ENCODE measurements at regions not wholly inside any gene's neighbourhood (a gene's known extent, or its start where the extent isn't known, plus 50 kb on each side); places are given as distances from the start of the nearest gene placed in this dataset.

DNA sequence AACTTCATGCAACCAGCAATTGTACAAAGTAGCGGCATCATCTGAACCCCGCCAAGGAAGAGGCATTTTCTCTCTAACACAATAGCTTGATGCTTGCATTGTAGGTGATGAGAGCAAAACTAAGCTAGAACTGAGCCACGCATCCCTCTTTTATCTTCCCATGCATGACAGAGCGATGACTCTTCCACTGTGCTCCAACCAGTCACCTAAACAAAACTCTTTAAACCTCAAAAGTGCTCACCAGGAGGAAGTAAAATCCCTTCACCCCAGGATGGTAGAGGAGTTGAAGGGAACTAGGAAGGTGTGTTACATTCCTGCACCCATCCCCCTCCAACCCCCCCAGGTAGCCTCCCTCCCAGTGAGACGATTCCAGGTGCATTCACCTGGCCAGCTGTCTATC lies 59.7 kb upstream of the SALL3 start:
- intact Hi-C loops (cut with DNase I): no loop called here

DNA sequence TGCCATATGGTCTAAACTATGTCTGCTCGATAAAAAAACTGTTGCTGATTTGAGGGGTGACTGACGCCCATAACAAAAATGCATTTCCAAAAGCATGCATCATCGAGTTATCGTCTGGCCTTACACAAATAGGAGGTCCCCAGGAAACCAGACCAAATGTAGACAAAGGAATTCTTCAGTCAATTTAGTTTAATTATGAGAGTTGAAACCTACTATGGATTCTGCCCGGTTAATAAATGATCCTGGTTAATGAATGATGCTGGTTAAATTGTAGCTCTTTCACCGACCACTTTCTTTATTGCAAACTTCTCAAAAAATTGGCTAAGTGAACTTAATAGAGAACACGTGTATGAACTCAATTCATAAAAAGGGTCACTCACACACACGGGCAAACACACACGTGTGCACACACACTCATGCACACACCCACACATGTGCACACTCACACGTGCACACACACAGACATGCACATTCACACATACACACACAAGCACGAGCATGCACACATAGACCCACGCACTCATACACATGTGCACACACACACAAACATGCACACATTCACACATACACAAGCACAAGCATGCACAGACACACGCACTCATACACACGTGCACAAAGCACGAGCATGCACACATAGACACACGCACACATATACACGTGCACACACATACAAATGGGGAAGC lies 59.0 kb upstream of the SALL3 start:
- no peak for DNase-seq
- intact Hi-C loops (cut with DNase I): no loop called here

More for the DNA sequence above, 59.7 kb upstream of the SALL3 start:
- DNase-seq: no peak

DNA sequence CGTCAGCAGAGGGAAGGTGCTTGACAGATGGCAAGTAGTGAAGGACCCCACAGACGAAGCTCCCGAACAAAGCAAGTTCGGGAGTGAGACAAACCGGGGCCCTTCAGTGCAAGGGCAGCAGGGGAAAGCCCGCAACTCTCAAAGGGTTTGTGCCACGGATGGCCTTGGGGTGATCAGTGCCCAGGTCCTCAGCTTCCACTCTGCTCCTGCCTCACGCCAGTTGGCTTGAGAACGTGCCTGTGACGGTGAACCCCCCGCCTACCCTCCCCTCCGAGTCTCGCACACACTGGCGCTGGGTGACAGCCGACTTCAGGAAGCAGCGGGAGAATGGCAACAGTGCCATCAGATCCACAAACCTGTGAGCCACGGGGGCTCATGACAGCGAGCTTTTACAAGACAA lies 56.8 kb upstream of the SALL3 start:
- intact Hi-C loops (cut with DNase I): no loop called here

DNA sequence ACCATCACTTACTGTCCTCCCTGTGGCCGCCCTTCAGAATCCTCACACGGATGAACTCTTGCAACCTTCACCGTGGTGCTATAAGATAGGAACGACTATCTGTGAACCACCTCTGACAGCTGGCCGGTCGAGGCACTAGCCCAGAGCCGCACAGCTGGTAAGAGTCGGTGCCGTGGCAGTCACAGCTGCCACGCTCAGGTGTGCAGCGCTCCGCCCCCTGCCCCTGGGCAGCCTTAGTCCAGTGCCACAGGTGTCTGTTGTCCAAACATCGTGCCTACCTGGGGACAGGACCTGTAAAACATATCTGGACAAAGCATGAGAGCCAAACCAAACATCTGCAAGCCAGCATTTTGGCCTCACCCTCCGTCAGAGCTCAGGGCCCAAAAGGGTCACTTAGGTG lies 55.3 kb upstream of the SALL3 start:
- intact Hi-C loops (cut with DNase I): no loop called here
- peak in 1 of 10 donors; percentile 50 for DNase-seq

More for the DNA sequence above, 56.8 kb upstream of the SALL3 start:
- DNase-seq: no peak

GRCh38 chr18:78924786-78925540 lies 54.7 kb upstream of the SALL3 start:
- DNase-seq: peak in 1 of 10 donors; percentile 47
- intact Hi-C loops (cut with DNase I): no loop called here

DNA sequence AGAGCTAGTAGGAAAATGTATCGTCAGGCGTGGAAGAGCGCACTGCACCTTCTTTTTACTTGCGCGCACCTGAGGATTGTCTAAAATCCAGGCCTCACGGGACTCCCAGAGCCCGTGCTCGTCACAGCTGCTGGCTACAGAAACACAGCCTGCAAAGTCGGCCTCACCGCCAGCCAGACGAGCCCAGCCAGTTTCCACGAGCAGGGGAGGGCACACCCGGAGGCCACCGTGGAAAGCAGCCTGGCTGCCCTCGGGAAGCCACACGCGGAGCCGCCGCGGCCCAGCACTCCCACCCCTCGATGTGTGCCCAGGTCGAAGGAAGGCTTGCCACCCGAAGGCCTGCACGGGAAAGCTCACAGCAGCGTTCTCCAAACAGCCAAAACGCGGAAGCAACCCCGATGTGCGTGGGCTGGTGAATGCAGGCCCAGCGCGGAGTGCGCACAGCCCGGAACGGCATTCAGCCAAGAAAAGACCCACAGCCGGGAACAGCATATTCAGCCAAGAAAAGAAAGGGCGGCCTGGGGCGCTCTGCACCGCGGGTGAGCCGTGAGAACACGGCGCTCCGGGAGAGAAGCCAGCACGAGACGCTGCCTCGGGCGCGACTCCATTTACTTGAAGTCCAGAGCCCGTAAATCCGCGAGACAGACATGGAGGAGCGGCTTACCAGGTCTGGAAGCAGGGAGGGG lies 53.9 kb upstream of the SALL3 start:
- DNase-seq: no peak
- intact Hi-C loops (cut with DNase I): no loop called here

- DNase-seq: no peak
- intact Hi-C loops (cut with DNase I): no loop called here
Observed at GRCh38 chr18:78926243-78926615, 53.4 kb upstream of the SALL3 start.

DNA sequence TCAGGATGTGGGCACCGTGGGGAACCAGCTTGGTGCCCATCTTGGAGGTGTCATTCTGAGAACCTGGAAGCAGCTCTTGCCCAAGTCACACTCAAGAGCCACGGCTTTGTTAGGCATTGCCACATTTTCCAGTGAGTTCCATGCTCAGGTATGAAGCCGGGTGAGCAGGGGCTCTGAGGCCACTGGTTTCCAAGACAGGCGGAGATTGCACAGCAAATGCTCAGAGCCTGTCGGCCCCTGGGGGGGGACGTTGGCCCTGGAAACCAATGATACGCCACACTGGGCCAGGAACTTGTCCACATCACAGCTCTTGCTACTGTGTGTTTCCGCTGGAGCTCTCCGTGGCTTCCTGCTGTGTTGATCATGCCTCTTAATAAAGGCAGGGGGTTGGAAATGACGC lies 52.5 kb upstream of the SALL3 start:
- intact Hi-C loops (cut with DNase I): no loop called here
- DNase-seq: no peak

- DNase-seq: no peak
- intact Hi-C loops (cut with DNase I): no loop called here
Observed at GRCh38 chr18:78927616-78928015, 52.0 kb upstream of the SALL3 start.

DNA sequence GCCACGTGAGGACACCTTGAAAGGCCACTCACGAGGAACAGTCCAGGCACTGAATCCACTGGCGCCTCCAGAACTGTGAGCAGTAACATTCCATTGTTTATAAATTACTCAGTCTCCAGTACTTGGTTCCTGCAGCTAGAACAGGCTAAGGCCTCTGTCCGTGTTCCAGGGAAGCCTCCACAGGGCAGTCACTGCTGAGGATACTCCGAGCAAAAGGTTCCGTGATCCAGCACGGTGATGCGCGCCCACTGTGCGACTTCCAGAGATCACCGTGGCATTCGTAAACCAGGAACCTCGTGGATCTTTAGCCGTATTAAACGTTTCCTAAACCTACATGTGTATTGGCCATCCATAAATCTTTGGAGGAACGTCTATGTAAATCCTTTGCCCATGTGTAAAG lies 51.5 kb upstream of the SALL3 start:
- no peak for DNase-seq
- intact Hi-C loops (cut with DNase I): no loop called here

- intact Hi-C loops (cut with DNase I): no loop called here
- peak in 1 of 10 donors; percentile 52 for DNase-seq
Observed at GRCh38 chr18:78929516-78929915, 50.1 kb upstream of the SALL3 start.

Data from posterior cingulate gyrus (tissue), 11 donors.